ENCODE measurements at regions not wholly inside any gene's neighbourhood (a gene's known extent, or its start where the extent isn't known, plus 50 kb on each side); places are given as distances from the start of the nearest gene placed in this dataset.

- TF ChIP-seq CTCF (IDR thresholded peaks at IDR 0.05; ENCODE audit: low read depth, low read length) (no peak), MYC (IDR thresholded peaks at IDR 0.05; ENCODE audit: low read depth, low read length) (no peak), MAX (IDR thresholded peaks at IDR 0.05; ENCODE audit: low read depth, low read length) (no peak), POLR2A (IDR thresholded peaks at IDR 0.05; ENCODE audit: extremely low read depth, insufficient read length) (no peak)
- DNase-seq (ENCODE audit: low read depth): no peak
- H3K4me3 ChIP-seq (ENCODE audit: low read depth, low read length): no peak overlapping the region
Observed at GRCh38 chr5:91436241-91436640, 53.1 kb upstream of the ARRDC3 start.

DNA sequence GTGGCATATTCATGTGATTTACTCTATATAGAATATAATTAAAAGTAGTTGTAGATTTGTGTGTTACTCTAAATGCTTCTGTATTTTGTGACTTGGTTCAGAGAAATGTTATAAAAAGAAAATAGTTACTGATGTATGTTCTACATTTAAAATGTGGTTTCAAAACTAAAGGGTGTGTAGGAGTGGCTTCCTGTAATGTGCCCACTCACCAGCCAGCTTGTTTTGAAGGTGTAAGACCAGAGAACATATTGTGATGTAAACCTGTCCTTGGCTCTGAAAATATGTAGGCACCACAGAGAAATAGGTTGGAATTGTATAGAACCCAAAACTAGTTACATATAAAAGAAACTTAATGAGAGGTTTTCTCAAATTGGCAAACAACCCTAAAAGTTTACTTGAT is 51.2 kb upstream of the ARRDC3 start:
- no peak overlapping the region for H3K4me3 ChIP-seq (ENCODE audit: low read depth, low read length)
- TF ChIP-seq CTCF (IDR thresholded peaks at IDR 0.05; ENCODE audit: low read depth, low read length) (no peak), POLR2A (IDR thresholded peaks at IDR 0.05; ENCODE audit: extremely low read depth, insufficient read length) (no peak), MYC (IDR thresholded peaks at IDR 0.05; ENCODE audit: low read depth, low read length) (no peak), MAX (IDR thresholded peaks at IDR 0.05; ENCODE audit: low read depth, low read length) (no peak)
- peak; percentile 36 for DNase-seq (ENCODE audit: low read depth)

DNA sequence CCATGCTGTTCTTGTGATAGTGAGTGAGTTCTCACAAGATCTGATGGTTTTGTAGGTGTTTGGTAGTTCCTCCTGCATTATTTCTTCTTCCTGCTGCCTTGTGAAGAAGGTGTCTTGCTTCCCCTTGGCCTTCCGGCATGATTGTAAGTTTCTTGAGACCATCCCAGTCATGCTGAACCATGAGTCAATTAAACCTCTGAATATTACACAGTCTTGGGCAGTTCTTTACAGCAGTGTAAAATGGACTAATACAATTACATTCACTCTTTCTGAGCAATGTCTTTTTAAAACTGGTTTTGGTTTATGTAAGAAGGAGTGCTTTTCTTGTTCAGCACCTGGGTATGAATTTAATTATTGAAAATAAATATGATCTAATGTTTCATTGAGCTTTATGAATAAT is 50.7 kb upstream of the ARRDC3 start:
- TF ChIP-seq MYC (IDR thresholded peaks at IDR 0.05; ENCODE audit: low read depth, low read length): no peak
- no peak for TF ChIP-seq MAX (IDR thresholded peaks at IDR 0.05; ENCODE audit: low read depth, low read length)
- TF ChIP-seq CTCF (IDR thresholded peaks at IDR 0.05; ENCODE audit: low read depth, low read length): no peak
- no peak for TF ChIP-seq POLR2A (IDR thresholded peaks at IDR 0.05; ENCODE audit: extremely low read depth, insufficient read length)
- DNase-seq (ENCODE audit: low read depth): no peak
- no peak overlapping the region for H3K4me3 ChIP-seq (ENCODE audit: low read depth, low read length)

Measured in NB4 (cell line).